ENCODE measurements at regions not wholly inside any gene's neighbourhood (a gene's known extent, or its start where the extent isn't known, plus 50 kb on each side); places are given as distances from the start of the nearest gene placed in this dataset.
A peak's percentile ranks its signal among the peaks of the same experiment; 100 is the strongest.
"Not testable (repeated sequence)": the region's sequence is repeated elsewhere in the genome, so short reads cannot be mapped to it uniquely, and the experiment has no call there.

DNA sequence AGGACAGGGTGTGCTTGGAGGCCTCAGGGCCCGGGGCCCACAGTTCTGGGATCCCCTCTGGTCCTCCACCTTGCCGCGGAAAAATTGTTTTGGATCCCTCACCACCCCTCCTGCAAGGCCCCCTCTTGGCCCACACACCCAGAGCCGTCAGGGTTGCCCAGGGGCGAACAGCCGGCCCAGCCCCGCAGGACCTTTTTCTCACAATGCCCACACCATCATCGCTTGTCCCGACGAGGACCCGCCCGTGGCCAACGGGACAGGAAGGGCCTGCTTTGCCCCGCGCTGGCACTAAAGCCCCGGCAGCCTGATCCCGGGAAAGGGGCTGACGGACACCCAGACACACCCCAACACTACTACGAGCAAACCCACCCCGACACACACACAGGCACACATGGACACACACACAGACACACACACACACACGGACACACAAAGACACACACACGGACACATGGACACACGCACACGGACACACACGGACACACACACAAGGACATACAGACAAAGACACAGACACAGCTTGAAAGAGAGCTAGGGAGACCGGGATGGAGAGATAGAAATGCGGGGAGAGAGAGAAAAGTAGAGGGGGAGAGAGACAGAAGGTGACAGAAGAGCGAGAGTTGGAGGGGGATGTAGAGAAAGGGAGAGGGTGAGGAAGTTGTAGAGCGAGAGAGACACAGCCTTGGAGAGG, 1493.5 kb upstream of the DEFB115 start:
- no peak for DNase-seq (ENCODE audit: low read depth)

DNA sequence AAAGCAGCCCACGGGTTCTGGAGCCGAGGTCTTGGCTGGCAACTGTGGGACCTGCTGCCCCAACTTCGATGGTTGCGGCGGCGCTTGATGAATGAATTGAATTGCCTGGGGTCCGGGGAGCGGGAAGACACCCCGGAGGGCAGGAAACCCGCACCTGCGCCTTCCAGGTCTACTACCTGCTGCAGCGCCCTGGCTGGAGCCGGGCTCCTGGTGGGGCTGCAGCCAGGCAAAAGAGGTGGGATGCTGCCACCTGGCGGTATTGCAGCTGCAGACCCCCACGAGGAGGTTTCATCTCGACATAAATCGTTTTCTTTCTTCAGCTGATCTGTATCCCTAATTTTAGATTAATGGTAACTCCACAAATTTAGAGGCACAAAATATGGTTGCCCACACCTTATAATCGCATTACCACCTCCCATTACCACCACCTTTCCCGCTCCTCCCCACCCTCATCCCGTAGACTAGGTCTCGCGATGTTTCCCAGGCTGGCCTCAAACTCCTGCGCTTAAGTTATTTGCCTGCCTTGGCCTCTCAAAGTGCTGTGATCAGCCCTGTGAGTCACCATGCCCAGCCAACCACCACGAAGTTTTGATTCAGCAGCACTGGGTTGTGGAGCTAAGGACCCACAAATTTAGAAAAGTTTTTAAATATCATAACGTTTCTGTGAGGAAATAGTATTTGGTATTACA, 1492.4 kb upstream of the DEFB115 start:
- DNase-seq (ENCODE audit: low read depth) = not testable (repeated sequence)

DNA sequence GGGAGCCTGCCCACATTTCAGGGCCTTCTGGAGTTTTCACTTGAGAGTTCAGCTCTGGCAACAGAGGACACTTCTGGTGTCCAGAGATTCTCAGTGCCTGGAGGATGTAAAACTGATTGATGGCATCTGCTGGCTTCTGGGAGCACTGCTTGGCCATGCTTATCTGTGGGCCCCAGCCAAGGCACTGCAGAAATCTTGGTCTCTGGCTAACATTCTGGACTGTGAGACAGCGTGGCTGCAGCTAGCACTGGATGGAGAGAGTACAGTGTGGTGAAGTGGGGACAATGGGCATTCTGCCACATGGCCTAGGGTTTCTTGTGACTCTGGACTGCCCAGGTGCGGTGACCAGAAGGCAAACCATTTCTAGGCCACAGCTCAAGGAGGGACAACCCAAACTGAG, 1479.4 kb upstream of the DEFB115 start:
- not testable (repeated sequence) for DNase-seq (ENCODE audit: low read depth)

DNA sequence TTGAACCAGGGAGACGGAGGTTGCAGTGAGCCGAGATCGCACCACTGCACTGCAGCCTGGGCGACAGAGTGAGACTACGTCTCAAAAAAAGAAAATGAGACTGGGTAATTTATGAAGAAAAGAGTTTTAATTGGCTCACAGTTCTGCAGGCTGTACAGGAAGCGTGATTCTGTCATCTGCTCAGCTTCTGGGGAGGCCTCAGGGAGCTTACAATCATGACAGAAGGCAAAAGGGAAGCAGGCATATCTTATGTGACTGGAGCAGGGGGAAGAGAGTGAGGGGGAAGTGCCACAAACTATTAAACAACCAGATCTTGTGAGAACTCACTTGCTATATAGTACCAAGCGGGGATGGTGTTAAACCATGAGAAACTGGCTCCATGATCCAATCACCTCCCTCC, 1476.2 kb upstream of the DEFB115 start:
- DNase-seq (ENCODE audit: low read depth) = not testable (repeated sequence)

DNA sequence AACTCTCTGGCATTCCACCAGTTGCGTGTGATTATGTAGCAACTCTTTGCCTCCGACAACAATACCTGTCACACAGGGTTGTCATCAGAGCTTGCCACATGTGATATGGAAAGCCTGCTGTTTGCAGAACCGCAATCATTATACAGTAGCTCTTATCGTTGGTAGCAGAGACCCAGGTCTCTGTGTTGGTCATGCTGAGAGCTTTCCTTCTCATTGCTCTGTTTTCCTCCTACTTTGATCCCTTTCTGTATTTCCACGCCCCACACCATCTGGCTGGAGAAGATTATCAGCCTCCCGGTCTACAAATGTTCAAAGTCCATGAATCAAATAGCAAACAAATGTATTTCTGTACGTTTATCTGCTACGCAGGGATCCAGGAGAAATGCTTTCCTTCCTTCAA, 1475.6 kb upstream of the DEFB115 start:
- not testable (repeated sequence) for DNase-seq (ENCODE audit: low read depth)

DNA sequence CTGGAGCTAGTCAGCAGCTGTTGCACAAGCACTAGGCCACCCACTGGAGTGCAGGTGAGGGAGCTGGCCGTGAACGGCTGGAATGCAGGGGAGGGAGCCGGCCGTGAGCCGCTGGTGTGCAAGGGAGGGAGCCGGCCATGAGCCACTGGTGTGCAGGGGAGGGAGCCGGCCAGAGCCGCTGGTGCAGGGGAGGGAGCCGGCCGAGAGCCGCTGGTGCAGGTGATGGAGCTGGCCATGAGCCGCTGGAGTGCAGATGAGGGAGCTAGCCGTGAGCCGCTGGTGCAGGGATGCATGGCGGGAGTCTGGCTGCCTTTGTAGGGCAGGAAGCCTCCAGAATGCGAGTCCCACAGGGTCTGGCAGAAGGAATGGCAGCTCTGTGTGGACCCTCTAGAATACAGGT, 1470.0 kb upstream of the DEFB115 start:
- not testable (repeated sequence) for DNase-seq (ENCODE audit: low read depth)

DNA sequence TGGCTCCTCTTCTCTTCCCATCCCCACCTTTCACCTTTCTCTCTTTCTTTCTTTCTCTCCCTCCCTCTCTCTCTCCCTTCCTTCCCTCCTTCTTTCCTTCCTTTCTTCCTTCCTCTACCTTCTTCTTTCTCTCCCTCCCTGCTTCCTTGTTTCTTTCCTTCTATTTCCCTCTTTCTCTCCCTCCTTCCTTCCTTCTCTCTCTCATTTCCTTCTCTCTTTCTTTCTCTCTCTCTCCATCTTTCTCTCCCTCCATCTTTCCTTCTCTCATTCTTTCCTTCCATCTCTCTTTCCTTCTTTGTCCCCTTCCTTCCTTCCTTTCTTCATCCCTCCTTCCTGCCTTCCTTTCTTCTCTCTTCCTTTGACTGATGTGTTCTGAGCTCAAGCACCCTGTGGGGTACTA, 1467.0 kb upstream of the DEFB115 start:
- no peak for DNase-seq (ENCODE audit: low read depth)

DNA sequence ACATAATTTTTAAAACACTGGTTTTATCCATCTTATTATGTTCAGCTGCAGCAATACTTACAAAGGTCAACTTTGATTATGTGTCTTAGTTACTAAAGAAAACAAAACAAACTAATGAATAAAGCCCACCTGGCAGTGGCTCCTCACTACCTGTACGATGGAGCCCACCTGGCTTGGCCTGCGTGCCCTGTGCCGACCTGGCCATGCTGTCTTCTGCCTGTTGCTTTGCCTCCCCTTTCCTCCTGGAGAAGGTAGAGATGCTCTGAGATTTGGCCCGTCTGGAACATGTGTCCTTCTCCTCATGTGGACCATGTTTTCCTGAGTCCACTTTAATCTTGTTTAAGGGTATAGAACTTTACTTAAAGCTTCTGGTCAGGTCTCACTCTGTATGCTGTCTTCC, 1426.0 kb upstream of the DEFB115 start:
- not testable (repeated sequence) for DNase-seq (ENCODE audit: low read depth)

DNA sequence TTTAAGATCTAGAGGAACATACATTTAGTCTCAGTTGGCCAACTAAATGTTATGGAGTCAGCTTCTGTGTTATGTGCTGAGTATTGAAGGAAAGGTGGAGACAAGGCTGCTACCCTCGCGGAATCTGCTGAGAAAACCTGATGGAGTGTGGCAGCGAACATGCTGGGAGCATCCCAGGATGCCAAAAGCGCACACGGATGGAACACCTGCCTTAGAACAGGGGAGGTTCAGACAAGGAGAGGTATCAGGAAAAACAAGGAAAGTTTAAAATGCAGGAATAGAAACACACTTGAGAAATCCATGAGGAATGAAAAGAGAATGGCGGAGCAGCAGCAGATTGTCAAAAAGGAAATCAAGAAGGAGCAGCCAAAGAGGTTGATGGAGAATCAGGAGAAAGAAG, 1389.5 kb upstream of the DEFB115 start:
- not testable (repeated sequence) for DNase-seq (ENCODE audit: low read depth)

DNA sequence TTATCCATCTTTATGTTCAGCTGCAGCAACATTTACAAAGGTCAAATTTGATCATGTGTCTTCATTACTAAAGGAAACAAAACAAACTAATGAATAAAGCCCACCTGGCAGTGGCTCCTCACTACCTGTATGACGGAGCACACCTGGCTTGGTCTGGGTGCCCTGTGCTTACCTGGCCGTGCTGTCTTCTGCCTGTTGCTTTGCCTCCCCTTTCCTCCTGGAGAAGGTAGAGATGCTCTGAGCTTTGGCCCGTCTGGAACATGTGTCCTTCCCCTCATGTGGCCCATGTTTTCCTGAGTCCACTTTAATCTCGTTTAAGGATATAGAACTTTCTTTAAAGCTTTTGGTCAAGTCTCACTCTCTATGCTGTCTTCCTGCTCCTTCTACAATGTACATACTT, 1388.8 kb upstream of the DEFB115 start:
- not testable (repeated sequence) for DNase-seq (ENCODE audit: low read depth)

DNA sequence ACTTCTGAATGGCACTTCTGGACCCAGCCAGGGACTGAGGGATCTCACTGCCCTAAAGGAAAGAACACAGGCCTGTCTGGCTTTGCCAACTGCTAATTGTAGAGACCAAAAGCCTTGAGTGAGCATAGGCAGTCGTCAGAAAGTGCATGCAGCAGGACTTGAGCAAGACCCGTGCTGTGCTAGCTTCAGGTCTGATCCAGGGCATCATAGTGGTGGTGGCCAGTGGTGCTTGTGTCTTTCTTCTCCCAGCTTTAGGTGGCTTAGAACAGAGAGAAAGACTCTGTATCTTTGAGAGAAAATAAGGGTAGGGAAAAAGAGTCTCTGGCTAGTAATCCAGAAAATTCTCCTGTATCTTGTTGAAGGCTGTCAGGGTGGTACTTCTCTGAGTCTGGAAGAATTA, 1385.6 kb upstream of the DEFB115 start:
- DNase-seq (ENCODE audit: low read depth) = not testable (repeated sequence)

DNA sequence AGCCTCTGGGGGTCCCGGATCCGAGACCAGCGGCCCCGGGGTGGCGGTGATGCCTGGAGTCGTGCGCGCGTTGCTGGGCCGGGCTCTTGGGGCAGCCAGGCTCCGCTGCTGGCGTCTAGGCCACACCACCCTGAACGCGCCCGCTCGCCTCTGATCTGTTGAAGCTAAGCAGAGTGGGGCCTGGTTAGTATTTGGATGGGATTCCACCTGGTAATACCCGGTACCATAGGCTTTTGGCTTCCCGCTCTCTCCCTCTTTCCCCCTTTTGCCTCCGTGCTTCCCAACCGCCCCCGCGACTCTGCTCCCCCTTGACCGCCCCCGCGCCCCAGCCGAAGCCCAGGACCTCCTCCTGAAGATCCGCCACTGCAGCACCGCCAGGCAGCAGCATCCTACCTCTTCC, 1383.5 kb upstream of the DEFB115 start:
- DNase-seq (ENCODE audit: low read depth) = peak; percentile 14

DNA sequence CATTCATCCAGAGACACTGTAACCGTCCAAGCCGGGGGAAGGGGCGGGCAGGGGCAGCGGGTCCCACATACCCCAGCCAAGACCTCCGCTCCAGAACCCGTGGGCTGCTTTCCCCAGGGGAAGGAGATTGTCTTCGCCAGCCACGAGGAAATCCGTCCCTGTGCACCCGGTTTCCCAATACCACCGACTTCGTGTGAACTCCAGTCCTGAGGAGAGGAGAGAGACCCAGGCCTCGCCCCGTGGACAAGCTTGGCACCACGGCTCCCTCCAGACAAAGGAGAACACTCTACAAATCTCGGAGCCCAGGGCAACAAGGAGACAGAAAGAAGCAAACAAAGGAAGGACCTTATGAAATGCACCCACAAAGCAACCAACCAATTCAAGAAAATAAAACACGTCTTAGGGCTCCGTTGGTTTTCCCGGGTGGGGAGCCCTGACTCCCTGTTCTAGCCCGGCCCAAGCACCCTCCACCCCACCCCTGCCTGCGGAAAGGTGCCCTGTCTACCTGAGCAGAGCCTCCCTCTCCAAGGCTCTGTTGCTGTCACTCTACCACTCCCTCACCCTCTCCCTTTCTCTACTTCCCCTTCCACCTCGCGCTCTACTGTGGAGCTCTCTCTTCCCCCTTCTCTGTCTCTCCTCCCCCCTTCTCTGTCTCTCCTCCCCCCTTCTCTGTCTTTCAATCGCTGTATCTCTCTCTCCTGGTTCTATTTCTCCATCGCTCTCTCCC, 1382.8 kb upstream of the DEFB115 start:
- DNase-seq (ENCODE audit: low read depth) = no peak

DNA sequence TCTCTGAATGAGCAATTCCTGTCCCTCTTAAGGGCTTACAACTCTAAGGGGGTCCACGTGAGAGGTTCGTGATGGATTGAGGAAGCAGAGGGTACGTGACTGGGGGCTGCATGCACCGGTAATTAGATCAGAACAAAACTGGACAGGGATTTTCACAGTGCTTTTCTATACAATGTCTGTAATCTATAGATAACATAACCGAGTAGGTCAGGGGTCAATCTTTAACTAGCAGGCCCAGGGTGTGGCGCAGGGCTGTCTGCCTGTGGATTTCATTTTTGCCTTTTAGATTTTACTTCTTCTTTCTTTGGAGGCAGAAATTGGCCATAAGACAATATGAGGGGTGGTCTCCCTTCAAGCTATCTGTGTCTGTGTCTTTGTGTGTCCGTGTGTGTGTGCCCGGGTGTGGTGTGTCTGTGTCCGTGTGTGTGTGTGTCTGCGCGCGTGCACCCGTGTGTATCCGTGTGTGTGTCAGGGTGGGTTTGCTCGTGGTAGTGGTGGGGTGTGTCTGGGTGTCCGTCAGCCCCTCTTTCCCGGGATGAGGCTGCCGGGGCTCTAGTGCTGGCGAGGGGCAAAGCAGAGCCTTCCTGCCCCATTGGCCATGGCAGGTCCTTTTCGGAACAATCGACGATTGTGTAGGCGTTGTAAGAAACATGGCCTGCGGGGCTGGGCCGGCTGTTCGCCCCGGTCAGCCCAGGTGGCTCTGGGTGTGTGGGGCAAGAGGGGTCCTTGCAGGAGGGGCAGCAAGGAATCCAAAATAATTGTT, 1382.0 kb upstream of the DEFB115 start:
- DNase-seq (ENCODE audit: low read depth) = not testable (repeated sequence)

DNA sequence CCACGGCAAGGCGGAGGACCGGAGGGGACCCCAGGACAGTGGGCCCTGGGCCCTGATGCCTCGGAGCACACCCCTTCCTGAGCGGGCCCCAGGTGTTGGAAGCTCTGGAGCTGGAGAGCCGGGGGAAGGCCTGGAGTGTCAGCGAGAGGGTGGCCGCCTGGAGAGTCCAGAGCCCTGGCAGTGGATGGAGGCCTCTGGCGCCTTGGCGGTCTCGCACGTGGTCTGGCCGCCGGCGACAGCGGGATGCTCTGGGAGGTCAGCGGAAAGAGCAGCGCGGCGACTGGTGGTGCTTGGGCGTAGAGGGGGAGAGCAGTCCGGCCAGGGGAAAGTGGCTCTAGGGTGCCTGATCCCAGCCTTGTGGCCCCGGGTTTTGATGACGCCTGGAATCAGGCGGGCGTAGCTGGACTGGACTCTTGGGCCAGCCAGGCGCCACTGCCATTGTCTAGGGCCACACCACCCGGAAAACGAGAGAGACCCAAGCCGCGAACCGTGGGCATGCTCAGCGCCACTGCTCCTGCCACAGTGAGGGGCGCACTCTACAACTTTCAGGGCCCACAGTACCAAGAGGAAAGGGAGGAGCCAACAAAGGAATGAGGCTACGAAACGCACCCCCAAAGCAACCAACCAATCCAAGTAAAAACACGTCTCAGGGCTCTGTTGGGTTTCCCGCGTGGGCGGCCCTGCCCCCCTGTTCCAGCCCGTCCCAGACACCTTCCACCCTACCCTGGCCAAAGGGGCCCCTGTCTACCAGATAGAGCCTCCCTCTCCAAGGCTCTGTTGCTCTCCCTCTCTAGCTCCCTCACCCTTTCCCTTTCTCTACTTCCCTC, 1381.2 kb upstream of the DEFB115 start:
- not testable (repeated sequence) for DNase-seq (ENCODE audit: low read depth)

DNA sequence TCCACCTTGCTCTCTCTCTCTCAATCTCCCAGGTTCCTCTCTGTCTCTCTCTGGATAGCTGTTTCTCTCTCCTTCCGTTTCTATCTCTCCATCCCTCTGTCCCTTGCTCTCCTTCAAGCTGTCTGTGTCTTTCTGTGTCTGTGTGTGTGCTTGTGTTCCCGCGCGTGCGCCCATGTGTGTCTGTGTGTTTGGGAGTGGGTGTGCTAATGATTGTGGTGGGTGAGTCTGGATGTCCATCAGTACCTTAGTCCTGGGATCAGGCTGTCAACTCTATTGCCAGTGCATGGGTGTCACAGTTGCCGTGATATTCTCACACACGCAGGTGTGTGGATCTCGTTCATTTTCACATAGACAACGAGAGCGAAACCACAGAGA, 1380.6 kb upstream of the DEFB115 start:
- no peak for DNase-seq (ENCODE audit: low read depth)

DNA sequence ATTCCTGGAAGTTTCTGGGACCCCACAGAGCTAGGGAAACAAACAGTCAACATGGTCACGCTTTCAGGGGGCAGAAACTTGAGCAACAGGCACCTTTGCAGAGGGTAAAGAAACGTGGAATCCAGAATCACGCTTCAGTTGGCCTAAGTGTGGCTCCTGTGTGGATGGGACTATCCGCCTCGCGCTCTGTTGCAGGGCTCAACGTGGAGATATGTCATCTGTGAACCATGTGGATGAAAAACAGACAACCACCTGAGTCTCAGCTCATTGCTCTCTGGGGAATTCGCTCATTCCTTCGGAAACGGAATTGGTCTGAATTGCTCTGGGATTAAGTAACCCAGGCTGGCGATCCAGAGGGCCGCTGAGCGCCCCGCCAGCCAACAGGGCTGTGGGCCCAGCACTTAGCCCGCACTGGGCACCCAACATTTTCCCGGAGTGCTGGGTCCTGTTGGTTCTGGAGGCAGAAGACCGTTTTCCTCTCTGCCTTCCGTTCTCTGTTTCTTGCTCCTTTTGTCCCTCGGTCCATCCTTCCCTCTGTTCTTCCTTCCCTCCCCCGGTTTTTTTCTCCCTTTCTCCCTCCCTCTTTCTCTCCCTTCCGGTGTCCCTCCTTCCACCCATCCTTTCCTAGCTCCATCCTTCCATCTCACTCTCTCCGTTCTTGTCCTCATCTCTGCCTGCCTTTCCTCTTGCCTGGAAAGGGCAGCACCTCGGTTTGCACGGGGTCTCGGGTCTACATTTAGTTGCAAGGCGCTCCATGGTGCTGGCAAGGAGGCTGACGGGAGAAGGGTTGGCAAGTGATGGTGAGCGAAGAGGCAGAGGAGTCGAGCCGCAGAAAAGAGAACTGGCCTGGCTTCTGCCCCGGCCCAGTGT, 1379.8 kb upstream of the DEFB115 start:
- DNase-seq (ENCODE audit: low read depth) = not testable (repeated sequence)

DNA sequence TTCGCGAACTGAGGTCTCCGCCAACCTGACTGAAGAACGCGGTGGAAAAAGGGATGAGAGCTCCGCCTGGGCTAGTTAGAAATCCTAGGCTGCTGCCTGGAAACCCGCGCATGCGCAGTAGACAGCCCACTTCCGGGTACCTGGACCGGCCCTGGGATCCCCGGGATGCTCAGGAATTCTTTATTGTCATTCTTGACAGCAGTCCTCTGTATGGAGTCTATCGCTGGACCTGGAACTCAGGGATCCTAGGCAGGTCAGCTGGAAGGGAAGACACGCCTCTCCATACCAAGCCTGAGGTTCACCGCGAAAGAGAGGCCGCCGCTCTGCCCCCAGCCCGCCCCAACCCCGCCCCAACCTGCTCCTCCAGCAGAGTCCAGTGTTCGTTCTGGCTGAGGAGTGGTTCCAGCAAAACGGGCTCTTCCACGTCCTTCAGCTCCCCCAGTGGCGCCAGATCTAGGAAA, 1379.2 kb upstream of the DEFB115 start:
- DNase-seq (ENCODE audit: low read depth) = no peak

DNA sequence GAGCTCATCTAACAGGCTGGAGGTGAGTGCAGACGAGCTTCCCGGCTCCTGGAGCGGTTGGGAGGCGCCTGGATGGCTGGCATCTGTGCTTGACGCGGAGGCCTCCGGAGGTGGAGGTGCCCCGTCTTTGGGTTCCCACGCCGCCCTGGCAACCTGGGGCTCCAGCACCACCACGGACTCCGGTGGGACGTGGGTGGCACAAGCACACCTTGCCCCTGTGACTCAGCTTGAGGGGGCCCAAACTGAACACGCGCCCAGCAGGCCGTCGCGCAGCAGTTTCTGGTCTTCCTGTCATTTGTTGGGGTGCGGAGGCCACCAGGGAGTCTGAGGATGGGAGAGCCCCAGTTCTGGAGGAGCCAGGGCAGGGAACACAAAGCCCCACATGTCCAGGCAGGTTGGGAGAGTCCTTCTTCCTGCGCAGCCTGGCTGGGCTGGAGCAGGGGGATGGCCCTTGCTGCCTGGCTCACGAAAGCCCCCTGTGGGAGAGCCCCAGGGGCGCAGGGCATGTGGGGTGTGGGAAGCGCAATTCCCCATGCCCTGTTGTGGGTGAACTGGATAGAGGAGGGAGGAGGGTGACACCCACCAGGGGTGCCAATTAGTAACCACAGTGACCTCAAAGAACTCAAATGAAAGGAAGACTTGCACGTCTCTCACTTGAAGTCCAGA, 1378.6 kb upstream of the DEFB115 start:
- no peak for DNase-seq (ENCODE audit: low read depth)

DNA sequence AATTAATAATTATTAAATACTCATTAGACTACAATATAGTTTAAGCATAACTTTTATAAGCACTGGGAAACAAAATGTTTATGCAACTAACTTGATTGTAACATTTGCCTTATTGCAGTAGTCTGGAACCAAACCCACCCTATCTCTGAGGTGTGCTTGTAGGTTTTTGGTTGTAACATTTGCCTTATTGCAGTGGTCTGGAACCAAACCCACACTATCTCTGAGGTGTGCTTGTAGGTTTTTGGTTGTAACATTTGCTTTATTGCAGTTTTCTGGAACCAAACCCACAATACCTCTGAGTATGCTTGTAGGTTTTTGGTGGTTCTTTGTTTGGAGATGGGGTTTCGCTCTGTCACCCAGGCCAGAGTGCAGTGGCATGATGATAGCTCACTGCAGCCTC, 1376.4 kb upstream of the DEFB115 start:
- not testable (repeated sequence) for DNase-seq (ENCODE audit: low read depth)

All from HS-5 (cell line).